Mammary epithelial cell (primary cell): ENCODE measurements at regions not wholly inside any gene's neighbourhood (a gene's known extent, or its start where the extent isn't known, plus 50 kb on each side); places are given as distances from the start of the nearest gene placed in this dataset.

Experiments
- CTCF ChIP-seq, 2 donors: IDR thresholded peaks in 1 of 2; conservative IDR thresholded peaks in 1 of 2; 2 replicates each; pipeline ENCODE4 v1.5.1; 2011 to 2012; ENCODE audit warnings: inconsistent platforms in 2 of 2, low read length in 2 of 2, mild to moderate bottlenecking in 2 of 2, control low read depth in 1 of 2, low read depth in 1 of 2; ENCODE audit not compliant: insufficient read depth in 1 of 2; ENCODE audit errors: extremely low read depth in 1 of 2
- EZH2 ChIP-seq: IDR thresholded peaks from 2 replicates; pipeline ENCODE4 v1.6.1; 2012; ENCODE audit warnings: low read length, inconsistent platforms, borderline replicate concordance

- no peak for TF ChIP-seq CTCF (conservative IDR thresholded peaks at IDR 0.05 in 1 of 2, IDR thresholded peaks at IDR 0.05 in 1 of 2; ENCODE audit: extremely low read depth in 1 of 2, insufficient read depth in 1 of 2, low read depth in 1 of 2, low read length in 2 of 2)
- no peak for TF ChIP-seq EZH2
These were observed 313.0 kb upstream of the GRID2 start for GRCh38 chr4:91990726-91991125.
